COLO829 (cell line): ENCODE measurements at regions not wholly inside any gene's neighbourhood (a gene's known extent, or its start where the extent isn't known, plus 50 kb on each side); places are given as distances from the start of the nearest gene placed in this dataset.

Experiments used
- DNase-seq: peaks from one replicate; pipeline ENCODE4 v3.0.0; 2012; ENCODE audit warnings: low spot score

DNA sequence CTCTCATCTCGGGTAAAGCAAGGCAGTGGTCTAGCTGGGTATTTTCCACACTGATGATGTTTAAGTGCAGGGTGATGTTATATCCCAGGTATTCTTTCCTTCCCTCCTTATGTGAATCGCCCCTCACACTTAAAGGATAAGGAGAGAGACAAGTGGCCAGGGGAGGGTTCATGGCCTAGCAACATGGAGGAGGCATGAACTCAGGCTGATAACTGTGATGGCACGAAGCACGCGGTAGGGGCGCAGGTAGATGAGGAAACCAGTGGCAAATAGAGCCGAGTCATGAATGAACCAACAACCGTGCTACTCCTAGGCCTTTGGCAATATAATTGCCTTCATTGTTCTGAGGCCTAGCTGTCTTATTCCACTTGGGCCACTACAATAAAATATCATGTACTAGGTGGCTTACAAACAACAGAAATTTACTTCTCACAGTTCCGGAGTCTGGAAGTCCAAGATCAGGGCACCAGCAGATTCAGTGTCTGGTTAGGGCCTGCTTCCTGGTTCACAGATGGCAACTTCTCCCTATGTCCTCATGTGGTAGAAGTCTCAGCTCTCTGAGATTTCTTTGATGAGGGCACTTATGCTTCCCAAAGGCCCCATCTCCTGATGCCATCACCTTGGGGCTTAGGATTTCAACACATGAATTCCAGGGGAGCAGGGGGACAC, 56.0 kb upstream of the PIK3CG start:
- DNase-seq = no peak

DNA sequence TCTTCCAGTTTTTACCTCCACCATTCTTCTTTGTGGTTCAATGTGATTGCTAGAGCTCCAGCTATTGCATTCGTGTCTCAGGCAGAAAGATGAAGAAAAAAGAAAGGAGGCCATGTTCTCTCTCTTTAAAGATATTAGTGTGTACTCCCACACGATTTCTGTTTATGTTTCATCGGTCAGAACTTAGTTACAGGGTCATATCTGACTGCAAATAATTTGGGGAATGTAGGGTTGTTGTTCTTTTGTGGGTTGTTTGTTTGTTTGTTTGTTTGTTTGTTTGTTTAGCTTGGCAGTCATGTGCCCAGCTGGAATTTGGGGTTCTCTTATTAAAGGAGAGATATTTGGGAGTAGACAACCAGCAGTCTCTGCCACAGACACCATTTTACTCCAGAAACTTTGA, 53.6 kb upstream of the PIK3CG start:
- DNase-seq = no peak

DNA sequence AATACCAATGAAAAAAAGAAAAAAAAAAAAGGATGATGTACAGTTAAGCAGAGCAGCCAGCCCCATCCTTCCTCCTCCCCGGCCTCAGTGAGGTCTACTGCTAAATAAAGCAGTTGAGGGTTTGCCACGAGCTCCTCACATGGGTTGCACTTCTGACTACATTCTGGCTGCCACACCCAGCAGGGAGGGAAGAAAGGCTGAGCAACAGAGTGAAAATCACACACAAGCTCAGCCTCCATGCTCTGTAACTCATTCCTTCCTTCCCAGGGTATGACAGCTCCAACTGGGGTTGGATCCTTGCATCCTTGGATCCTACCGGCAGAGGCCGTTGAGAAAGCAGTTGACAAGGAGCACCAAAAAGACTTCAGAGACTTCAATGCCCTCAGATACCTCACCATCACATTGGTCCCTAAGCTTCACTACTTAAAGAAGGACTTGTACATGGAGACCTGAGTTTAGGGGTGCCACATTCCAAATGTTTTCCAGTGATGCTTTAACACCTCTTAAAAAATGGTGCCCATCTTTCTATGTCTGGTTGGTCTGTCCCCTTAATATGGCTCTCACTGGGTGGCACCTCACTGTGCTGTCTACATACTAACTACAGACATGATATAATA, 52.9 kb upstream of the PIK3CG start:
- no peak for DNase-seq

DNA sequence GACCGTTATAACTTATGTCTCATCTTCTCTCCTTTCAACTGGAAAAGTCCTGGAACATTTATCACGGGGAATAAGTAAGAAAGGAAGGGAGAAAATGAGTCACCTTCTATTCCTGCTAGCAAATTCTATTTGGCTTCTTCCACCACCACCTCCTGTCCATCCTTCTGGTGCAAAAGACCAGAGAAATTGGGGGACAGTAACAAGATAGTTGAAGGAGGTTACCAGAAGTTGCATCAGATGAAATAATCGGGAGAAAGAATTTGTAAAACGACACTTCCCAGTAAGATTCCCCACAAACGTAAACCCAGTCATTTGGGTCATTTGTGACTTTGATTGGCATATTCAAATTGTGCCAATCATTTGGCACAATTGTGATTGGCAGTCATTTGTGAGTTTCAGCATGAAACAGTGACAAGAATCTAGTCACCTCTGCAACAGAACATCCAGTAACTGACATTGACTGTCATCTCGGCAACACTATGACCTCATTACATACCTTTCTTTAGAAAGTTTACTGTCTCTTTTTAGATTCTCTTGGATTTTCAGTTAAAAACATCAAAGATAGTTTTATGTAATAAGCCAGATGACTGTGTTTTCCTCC, 51.3 kb upstream of the PIK3CG start:
- DNase-seq = peak; percentile 44

DNA sequence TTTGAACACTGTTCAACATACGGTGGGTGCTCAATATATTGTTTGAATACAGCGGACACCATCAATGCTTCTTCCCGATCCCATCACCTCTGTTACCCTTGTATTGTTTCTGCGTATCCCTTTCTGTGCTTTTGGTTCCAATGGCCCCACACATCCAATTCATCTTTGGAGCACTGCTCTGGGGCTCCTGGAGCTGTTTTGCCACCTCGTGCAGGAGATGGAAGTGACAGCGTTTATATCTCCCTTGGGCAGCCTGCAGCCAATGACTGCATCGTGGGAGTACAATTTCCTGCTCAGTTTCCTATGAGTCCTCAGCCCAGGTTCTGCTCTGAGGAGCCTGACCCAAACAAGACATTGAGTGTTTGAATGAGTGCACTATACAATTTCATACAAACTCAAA, 50.2 kb upstream of the PIK3CG start:
- no peak for DNase-seq
